Heart left ventricle (tissue), 13 donors: ENCODE measurements at regions not wholly inside any gene's neighbourhood (a gene's known extent, or its start where the extent isn't known, plus 50 kb on each side); places are given as distances from the start of the nearest gene placed in this dataset.

Experiments used
- POLR2A ChIP-seq, 2 donors: fragments of 450-650 bp; IDR thresholded peaks; one replicate each; pipeline ENCODE4 v1.6.1; 2017; ENCODE audit warnings: antibody characterized with exemption in 2 of 2, mild to moderate bottlenecking in 2 of 2, moderate library complexity in 2 of 2
- TF ChIP-seq, protein P1 (sequence below), 12 donors: fragments of 200-600 bp; sonication (generic) in 4 of 12; IDR thresholded peaks; one replicate each; pipeline versions ENCODE4 v1.5.0 to v1.8.0; 2018 to 2022; ENCODE audit warnings: antibody characterized with exemption in 12 of 12, mild to moderate bottlenecking in 5 of 12
- donor health status: ischemic (EF 13 %, LVEDD 7.1; RV severe dilation, severe dysfunction).
- donor health status: DM: no; HTN: yes; CAD: no.
- donor health status: DM: no; HTN: no; CAD: no.
- donor health status: ischemic (EF 25% LVEDD 6.9; RV normal size, moderate dysfunction).
- donor health status: ischemic (EF 25% LVEDD 5.7; RV mildly dilated, moderate dysfunction).
- donor health status: ischemic (EF 35%, LVEDD 5.7; RV mildly dilated, moderate dysfunction).
- donor health status: nonischemic (EF 11% LVEDD 7.7; RV severe dilation, severe dysfunction).
- donor health status: DM: yes; HTN: yes; CAD: no.
- donor health status: PGD.
- donor health status: ischemic (EF 29% LVEDD 5.4; RV normal size, mild dysfunction).
- donor health status: nonischemic (EF 23%, LVEDD 6.1; RV moderate dilation, normal function).

GRCh38 chr2:123644053-123644452 is 381.0 kb upstream of the CNTNAP5 start:
- TF ChIP-seq, protein P1, sequence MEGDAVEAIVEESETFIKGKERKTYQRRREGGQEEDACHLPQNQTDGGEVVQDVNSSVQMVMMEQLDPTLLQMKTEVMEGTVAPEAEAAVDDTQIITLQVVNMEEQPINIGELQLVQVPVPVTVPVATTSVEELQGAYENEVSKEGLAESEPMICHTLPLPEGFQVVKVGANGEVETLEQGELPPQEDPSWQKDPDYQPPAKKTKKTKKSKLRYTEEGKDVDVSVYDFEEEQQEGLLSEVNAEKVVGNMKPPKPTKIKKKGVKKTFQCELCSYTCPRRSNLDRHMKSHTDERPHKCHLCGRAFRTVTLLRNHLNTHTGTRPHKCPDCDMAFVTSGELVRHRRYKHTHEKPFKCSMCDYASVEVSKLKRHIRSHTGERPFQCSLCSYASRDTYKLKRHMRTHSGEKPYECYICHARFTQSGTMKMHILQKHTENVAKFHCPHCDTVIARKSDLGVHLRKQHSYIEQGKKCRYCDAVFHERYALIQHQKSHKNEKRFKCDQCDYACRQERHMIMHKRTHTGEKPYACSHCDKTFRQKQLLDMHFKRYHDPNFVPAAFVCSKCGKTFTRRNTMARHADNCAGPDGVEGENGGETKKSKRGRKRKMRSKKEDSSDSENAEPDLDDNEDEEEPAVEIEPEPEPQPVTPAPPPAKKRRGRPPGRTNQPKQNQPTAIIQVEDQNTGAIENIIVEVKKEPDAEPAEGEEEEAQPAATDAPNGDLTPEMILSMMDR (IDR thresholded peaks at IDR 0.05) = no peak
- TF ChIP-seq POLR2A (IDR thresholded peaks at IDR 0.05) = no peak
